22Rv1 (cell line): ENCODE measurements at regions not wholly inside any gene's neighbourhood (a gene's known extent, or its start where the extent isn't known, plus 50 kb on each side); places are given as distances from the start of the nearest gene placed in this dataset.

Experiments used
- CTCF ChIP-seq: fragments of 450-650 bp; IDR thresholded peaks from 2 replicates; pipeline ENCODE4 v1.5.1; 2017; ENCODE audit warnings: mild to moderate bottlenecking
- ZFX ChIP-seq: fragments of 450-650 bp; IDR thresholded peaks from 2 replicates; pipeline ENCODE4 v1.6.1; 2017; ENCODE audit warnings: antibody characterized with exemption, borderline replicate concordance

- TF ChIP-seq CTCF (peak; percentile 64), ZFX (no peak)
Observed at GRCh38 chr10:64733980-64734379, 1212.8 kb downstream of the REEP3 start.
